HCT116 (cell line): ENCODE measurements at regions not wholly inside any gene's neighbourhood (a gene's known extent, or its start where the extent isn't known, plus 50 kb on each side); places are given as distances from the start of the nearest gene placed in this dataset.

ENCODE experiments used
- ATAC-seq: fragments of 200-7000 bp; cut with Tn5 transposase; 2 replicates; pipeline ENCODE4 v1.9.1; 2020; ENCODE audit warnings: mild to moderate bottlenecking, moderate library complexity
- BruUV-seq: library from RNA; stranded (reverse); fragments of 400-500 nt; replicated peaks from 2 replicates; lab custom pipeline; 2021; lab: Mats Ljungman, UMichigan
- CTCF ChIA-PET: fragments of 300-600 bp; sonication (Branson Sonifier 250); formaldehyde crosslinking; loops from one replicate; lab custom pipeline; 2021; ENCODE audit warnings: antibody characterized with exemption; lab: Charles Lee
- POLR2A ChIA-PET: fragments of 300-600, 350-600 bp; sonication (Branson Sonifier 250); formaldehyde crosslinking; loops from one replicate; lab custom pipeline; 2021; ENCODE audit warnings: antibody characterized with exemption; lab: Charles Lee
- RAD21 ChIA-PET, 2 experiments: fragments of 300-600 bp; sonication (Branson Sonifier 250); formaldehyde crosslinking; loops; one replicate each; lab custom pipeline; 2023; ENCODE audit warnings: low total read pairs in 2 of 2; ENCODE audit not compliant: uncharacterized antibody in 2 of 2, unreplicated experiment in 2 of 2, low non-redundant PET in 1 of 2; lab: Charles Lee
- DNase-seq: peaks from one replicate; pipeline ENCODE4 v3.0.0-alpha.2; 2010; ENCODE audit warnings: low read depth, low spot score
- H2AFZ ChIP-seq: fragments of 200-600 bp; shearing (Covaris generic), sonication (generic); 2 replicates; pipeline ENCODE4 v1.6.1; 2017; ENCODE audit warnings: low read depth, mixed run types, mixed read lengths, antibody characterized with exemption, low read length; ENCODE audit not compliant: poor library complexity, severe bottlenecking
- H3K27ac ChIP-seq: 2 replicates; pipeline ENCODE4 v1.5.1; 2012; ENCODE audit warnings: low read depth, low read length
- H3K27me3 ChIP-seq: fragments of 200-600 bp; sonication (generic); 2 replicates; pipeline ENCODE4 v1.6.1; 2016; ENCODE audit warnings: mixed run types, low read length, mixed read lengths; ENCODE audit not compliant: insufficient read depth
- H3K36me3 ChIP-seq, 2 experiments: fragments of 200-500 bp in 1 of 2; fragments of 200-600 bp in 1 of 2; sonication (Bioruptor generic) in 1 of 2; sonication (generic) in 1 of 2; 2 replicates each; pipeline versions ENCODE4 v1.5.1 to v1.6.1; 2014 to 2016; ENCODE audit warnings: low read length in 2 of 2, inconsistent platforms in 1 of 2, mixed read lengths in 1 of 2, mixed run types in 1 of 2; ENCODE audit not compliant: insufficient read depth in 2 of 2, control insufficient read depth in 1 of 2
- H3K4me1 ChIP-seq, 2 experiments: fragments of 200-600 bp in 1 of 2; sonication (generic) in 1 of 2; 2 replicates each; pipeline versions ENCODE4 v1.5.1 to v1.6.1; 2012 to 2017; ENCODE audit warnings: low read length in 2 of 2, inconsistent platforms in 1 of 2, mild to moderate bottlenecking in 1 of 2, mixed read lengths in 1 of 2, mixed run types in 1 of 2, moderate library complexity in 1 of 2; ENCODE audit not compliant: insufficient read depth in 2 of 2, control insufficient read depth in 1 of 2
- H3K4me2 ChIP-seq: fragments of 200-600 bp; sonication (generic); 2 replicates; pipeline ENCODE4 v1.6.1; 2017; ENCODE audit warnings: mixed run types, low read length, mixed read lengths
- H3K4me3 ChIP-seq, 2 experiments: fragments of 200-600 bp in 1 of 2; sonication (generic) in 1 of 2; replicated peaks in 1 of 2; 2 replicates each; pipeline ENCODE4 v1.5.1; 2011 to 2016; ENCODE audit warnings: low read length in 2 of 2, control low read depth in 1 of 2, low read depth in 1 of 2, mild to moderate bottlenecking in 1 of 2, mixed read lengths in 1 of 2, mixed run types in 1 of 2
- H3K79me2 ChIP-seq: fragments of 200-600 bp; sonication (generic); 2 replicates; pipeline ENCODE4 v1.6.1; 2017; ENCODE audit warnings: mild to moderate bottlenecking, mixed run types, low read length, moderate library complexity, mixed read lengths; ENCODE audit not compliant: insufficient read depth
- H3K9ac ChIP-seq: fragments of 200-600 bp; sonication (generic); 2 replicates; pipeline ENCODE4 v1.6.1; 2016; ENCODE audit warnings: low read length, mixed read lengths
- H3K9me2 ChIP-seq: fragments of 200-600 bp; sonication (generic), shearing (Covaris generic); 2 replicates; pipeline ENCODE4 v1.6.1; 2017; ENCODE audit warnings: mixed run types, mild to moderate bottlenecking, moderate library complexity; ENCODE audit not compliant: insufficient read depth
- H3K9me3 ChIP-seq, 2 experiments: fragments of 200-500 bp in 1 of 2; fragments of 200-600 bp in 1 of 2; sonication (Bioruptor generic) in 1 of 2; sonication (generic) in 1 of 2; 2 replicates each; pipeline ENCODE4 v1.6.1; 2014 to 2017; ENCODE audit warnings: low read length in 2 of 2, mixed read lengths in 2 of 2, inconsistent platforms in 1 of 2, low read depth in 1 of 2, mild to moderate bottlenecking in 1 of 2, mixed run types in 1 of 2, moderate library complexity in 1 of 2; ENCODE audit not compliant: control insufficient read depth in 1 of 2, insufficient read depth in 1 of 2
- H4K20me1 ChIP-seq: fragments of 200-600 bp; sonication (generic), shearing (Covaris generic); 2 replicates; pipeline ENCODE4 v1.6.1; 2017; ENCODE audit warnings: mixed run types, mild to moderate bottlenecking, moderate library complexity; ENCODE audit not compliant: insufficient read depth
- CBX3 ChIP-seq: IDR thresholded peaks from 2 replicates; pipeline ENCODE4 v1.6.1; 2012; ENCODE audit warnings: low read depth
- CEBPB ChIP-seq: IDR thresholded peaks from 2 replicates; pipeline ENCODE4 v1.6.1; 2012; ENCODE audit warnings: low read depth
- CTCF ChIP-seq, 3 experiments: fragments of 200-600 bp in 1 of 3; sonication (generic) in 1 of 3; IDR thresholded peaks in 2 of 3; conservative IDR thresholded peaks in 1 of 3; 2 replicates each; pipeline ENCODE4 v1.5.1; 2012 to 2017; ENCODE audit warnings: low read depth in 2 of 3, low read length in 2 of 3, antibody characterized with exemption in 1 of 3, borderline replicate concordance in 1 of 3, control low read depth in 1 of 3, mild to moderate bottlenecking in 1 of 3, mixed read lengths in 1 of 3, mixed run types in 1 of 3, moderate library complexity in 1 of 3; ENCODE audit not compliant: insufficient read depth in 1 of 3
- EZH2phosphoT487 ChIP-seq: fragments of 200-600 bp; IDR thresholded peaks from 2 replicates; pipeline ENCODE4 v1.6.1; 2018; ENCODE audit warnings: antibody characterized with exemption, borderline replicate concordance
- FOSL1 ChIP-seq: IDR thresholded peaks from 2 replicates; pipeline ENCODE4 v1.6.1; 2012; ENCODE audit warnings: low read depth
- JUND ChIP-seq: IDR thresholded peaks from 2 replicates; pipeline ENCODE4 v1.6.1; 2012
- POLR2A ChIP-seq: IDR thresholded peaks from 2 replicates; pipeline ENCODE4 v1.7.0; 2011; ENCODE audit warnings: borderline replicate concordance; ENCODE audit not compliant: insufficient read depth, insufficient read length; ENCODE audit errors: extremely low read depth
- RAD21 ChIP-seq: IDR thresholded peaks from 2 replicates; pipeline ENCODE4 v1.6.1; 2012; ENCODE audit warnings: low read depth, mild to moderate bottlenecking
- REST ChIP-seq: IDR thresholded peaks from 2 replicates; pipeline ENCODE4 v1.6.1; 2012; ENCODE audit warnings: low read depth
- SIN3A ChIP-seq: IDR thresholded peaks from 2 replicates; pipeline ENCODE4 v1.6.1; 2012; ENCODE audit warnings: low read depth
- SP1 ChIP-seq: IDR thresholded peaks from 2 replicates; pipeline ENCODE4 v1.6.1; 2012; ENCODE audit warnings: low read depth
- SRF ChIP-seq: IDR thresholded peaks from 2 replicates; pipeline ENCODE4 v1.6.1; 2012; ENCODE audit warnings: low read depth
- TCF7L2 ChIP-seq: IDR thresholded peaks from 2 replicates; pipeline ENCODE4 v1.7.0; 2011; ENCODE audit warnings: borderline replicate concordance, inconsistent platforms; ENCODE audit not compliant: insufficient read depth, insufficient read length; ENCODE audit errors: extremely low read depth
- YY1 ChIP-seq: IDR thresholded peaks from 2 replicates; pipeline ENCODE4 v1.6.1; 2011; ENCODE audit warnings: low read length, low read depth, moderate library complexity, mild to moderate bottlenecking; ENCODE audit not compliant: insufficient replicate concordance; ENCODE audit errors: extremely low read depth
- ZBTB33 ChIP-seq: IDR thresholded peaks from 2 replicates; pipeline ENCODE4 v1.6.1; 2011; ENCODE audit warnings: mild to moderate bottlenecking, low read length, moderate library complexity; ENCODE audit not compliant: insufficient replicate concordance; ENCODE audit errors: extremely low read depth
- intact Hi-C: fragments of 100-400 bp; cut with micrococcal nuclease; formaldehyde crosslinking; loops from 2 replicates; pipeline ENCODE4 v1.10.0; 2022
- TF ChIP-seq, protein P1 (sequence below): IDR thresholded peaks from 2 replicates; pipeline ENCODE4 v1.6.1; 2012

DNA sequence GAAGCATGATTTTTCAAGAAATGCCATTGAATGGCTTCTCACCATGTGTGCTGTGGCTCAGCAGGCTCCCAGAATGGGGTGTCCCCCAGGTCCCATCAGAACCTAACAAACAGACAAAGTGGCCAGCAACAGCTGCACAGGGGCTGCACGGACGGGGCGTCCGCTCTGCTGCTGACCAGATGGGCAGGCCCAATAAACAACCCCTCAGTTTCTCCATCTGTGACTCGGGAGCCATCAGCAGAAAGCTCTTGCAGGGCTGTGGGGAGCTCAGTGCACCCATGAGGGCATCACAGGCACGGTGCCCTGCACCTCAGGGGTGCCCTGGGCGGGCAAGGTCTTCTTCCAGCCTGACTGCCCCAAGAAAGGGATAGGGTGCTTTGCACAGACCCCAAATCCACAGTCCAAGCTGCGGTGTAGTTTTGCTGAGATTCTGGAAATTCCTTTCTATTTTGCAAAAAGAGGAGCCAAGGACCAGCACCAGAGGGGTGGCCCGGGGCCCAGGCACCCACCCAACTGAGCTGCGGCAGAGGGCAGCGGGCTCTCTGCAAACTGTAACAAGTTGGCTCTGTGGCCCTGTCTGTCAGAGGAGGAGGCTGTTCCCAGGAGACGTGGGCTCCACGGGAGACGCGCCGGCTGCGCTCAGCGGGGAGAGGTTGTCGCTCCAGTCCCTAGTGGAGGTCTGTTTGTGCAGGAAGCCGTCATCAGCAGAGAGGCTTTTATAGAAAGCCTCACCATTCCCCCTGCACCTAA, 138.7 kb upstream of the PPP1R26 start (continued):
- TF ChIP-seq CTCF (IDR thresholded peaks at IDR 0.05 in 2 of 3, conservative IDR thresholded peaks at IDR 0.05 in 1 of 3; ENCODE audit: borderline replicate concordance in 1 of 3, insufficient read depth in 1 of 3, low read depth in 2 of 3, low read length in 2 of 3) (no peak), YY1 (no peak), RAD21 (no peak)

DNA sequence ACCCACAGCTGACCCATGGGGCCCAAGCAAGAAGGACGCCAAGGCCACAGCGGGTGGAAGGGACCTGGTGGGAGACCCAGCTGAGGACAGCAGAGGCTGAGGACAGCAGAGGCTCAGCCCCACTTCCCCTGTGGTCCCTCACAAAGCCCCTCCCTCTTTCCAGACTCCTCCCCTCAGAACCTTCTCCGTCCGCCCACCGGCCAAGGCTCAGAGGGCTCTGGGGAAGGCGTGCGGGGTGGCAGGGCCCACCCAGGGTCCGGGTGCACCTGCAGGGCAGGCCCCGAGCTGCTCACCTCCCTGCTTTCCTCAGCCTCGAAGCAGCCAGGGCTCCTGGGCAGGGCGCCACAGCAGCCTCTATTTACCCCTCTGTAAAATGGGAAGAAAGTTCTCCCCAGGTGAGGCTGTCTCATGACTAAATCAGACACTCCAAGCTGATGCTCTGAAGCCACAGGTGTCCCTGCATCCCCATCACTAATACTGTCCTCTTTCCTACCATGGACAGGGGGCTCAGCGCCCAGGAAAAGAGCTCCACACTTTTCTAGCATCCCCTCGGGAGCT, 137.9 kb upstream of the PPP1R26 start:
- intact Hi-C loops: no loop called here
- DNase-seq: no peak
- no peaks in the 10 kb centered on the region for H3K36me3 ChIP-seq
- ATAC-seq: no peak
- no peaks in the 10 kb centered on the region for H4K20me1 ChIP-seq
- H3K4me1 ChIP-seq: no peaks in the 10 kb centered on the region
- no peaks in the 10 kb centered on the region for H3K79me2 ChIP-seq
- RAD21 ChIA-PET: no interaction called here
- CTCF ChIA-PET: interaction anchor here (0.9 to 1.0 kb wide), 2 partner anchors 152 to 255 kb away, joined by 3 read pairs; no protein-coding TSS in a partner anchor
- H3K4me3 ChIP-seq: no peak overlapping the region
- no peak overlapping the region for H3K9ac ChIP-seq
- H3K9me3 ChIP-seq: no peaks in the 10 kb centered on the region
- H3K27me3 ChIP-seq: no peaks in the 10 kb centered on the region
- no peak overlapping the region for H3K4me2 ChIP-seq
- H2AFZ ChIP-seq: no peak overlapping the region
- no peak overlapping the region for H3K27ac ChIP-seq
- POLR2A ChIA-PET: no interaction called here
- BruUV-seq: no TSS peak
- no peak for TF ChIP-seq SRF
- no peak for TF ChIP-seq SP1
- TF ChIP-seq ZBTB33: no peak
- no peak for TF ChIP-seq RAD21
- TF ChIP-seq REST: no peak
- no peak for TF ChIP-seq EZH2phosphoT487
- TF ChIP-seq YY1: no peak
- no peak for TF ChIP-seq CEBPB
- TF ChIP-seq SIN3A: no peak
- no peak for TF ChIP-seq FOSL1
- TF ChIP-seq, protein P1, sequence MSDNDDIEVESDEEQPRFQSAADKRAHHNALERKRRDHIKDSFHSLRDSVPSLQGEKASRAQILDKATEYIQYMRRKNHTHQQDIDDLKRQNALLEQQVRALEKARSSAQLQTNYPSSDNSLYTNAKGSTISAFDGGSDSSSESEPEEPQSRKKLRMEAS: no peak
- TF ChIP-seq POLR2A: no peak
- no peak for TF ChIP-seq CBX3
- no peak for TF ChIP-seq JUND
- no peak for TF ChIP-seq TCF7L2
- no peaks in the 10 kb centered on the region for H3K9me2 ChIP-seq
